ENCODE measurements at regions not wholly inside any gene's neighbourhood (a gene's known extent, or its start where the extent isn't known, plus 50 kb on each side); places are given as distances from the start of the nearest gene placed in this dataset.
"Not testable (repeated sequence)": the region's sequence is repeated elsewhere in the genome, so short reads cannot be mapped to it uniquely, and the experiment has no call there.

- DNase-seq; H3K4me3 ChIP-seq (ENCODE audit: insufficient read depth, low read depth, low read length, poor library complexity, severe bottlenecking); H3K27ac ChIP-seq (ENCODE audit: insufficient read depth, low read length, poor library complexity, severe bottlenecking); H3K4me1 ChIP-seq (ENCODE audit: control insufficient read depth, insufficient read depth, low read length, poor library complexity, severe bottlenecking); H3K27me3 ChIP-seq (replicated peaks; ENCODE audit: control insufficient read depth, insufficient read depth, low read length, poor library complexity, severe bottlenecking); H3K9me3 ChIP-seq (ENCODE audit: control insufficient read depth, low read length); H3K36me3 ChIP-seq (ENCODE audit: control insufficient read depth, insufficient read depth, low read length): not testable (repeated sequence)
These were observed 86.8 kb downstream of the PROP1 start for GRCh38 chr5:177909261-177909660.

GRCh38 chr5:177902806-177903205 lies 93.2 kb downstream of the PROP1 start:
- not testable (repeated sequence) for H3K4me1 ChIP-seq (ENCODE audit: control insufficient read depth, insufficient read depth, low read length, poor library complexity, severe bottlenecking); DNase-seq; H3K27me3 ChIP-seq (replicated peaks; ENCODE audit: control insufficient read depth, insufficient read depth, low read length, poor library complexity, severe bottlenecking); H3K4me3 ChIP-seq (ENCODE audit: insufficient read depth, low read depth, low read length, poor library complexity, severe bottlenecking); H3K9me3 ChIP-seq (ENCODE audit: control insufficient read depth, low read length); H3K27ac ChIP-seq (ENCODE audit: insufficient read depth, low read length, poor library complexity, severe bottlenecking); H3K36me3 ChIP-seq (ENCODE audit: control insufficient read depth, insufficient read depth, low read length)

GRCh38 chr5:177900066-177900465 lies 96.0 kb downstream of the PROP1 start:
- not testable (repeated sequence) for DNase-seq; H3K36me3 ChIP-seq (ENCODE audit: control insufficient read depth, insufficient read depth, low read length); H3K9me3 ChIP-seq (ENCODE audit: control insufficient read depth, low read length); H3K4me1 ChIP-seq (ENCODE audit: control insufficient read depth, insufficient read depth, low read length, poor library complexity, severe bottlenecking); H3K27me3 ChIP-seq (replicated peaks; ENCODE audit: control insufficient read depth, insufficient read depth, low read length, poor library complexity, severe bottlenecking); H3K4me3 ChIP-seq (ENCODE audit: insufficient read depth, low read depth, low read length, poor library complexity, severe bottlenecking); H3K27ac ChIP-seq (ENCODE audit: insufficient read depth, low read length, poor library complexity, severe bottlenecking)

GRCh38 chr5:177894681-177895453 lies 101.2 kb downstream of the PROP1 start:
- not testable (repeated sequence) for H3K36me3 ChIP-seq (ENCODE audit: control insufficient read depth, insufficient read depth, low read length); H3K4me3 ChIP-seq (ENCODE audit: insufficient read depth, low read depth, low read length, poor library complexity, severe bottlenecking); H3K4me1 ChIP-seq (ENCODE audit: control insufficient read depth, insufficient read depth, low read length, poor library complexity, severe bottlenecking); H3K9me3 ChIP-seq (ENCODE audit: control insufficient read depth, low read length); H3K27me3 ChIP-seq (replicated peaks; ENCODE audit: control insufficient read depth, insufficient read depth, low read length, poor library complexity, severe bottlenecking); H3K27ac ChIP-seq (ENCODE audit: insufficient read depth, low read length, poor library complexity, severe bottlenecking); DNase-seq

GRCh38 chr5:177892357-177892665 lies 103.7 kb downstream of the PROP1 start:
- not testable (repeated sequence) for H3K4me3 ChIP-seq (ENCODE audit: insufficient read depth, low read depth, low read length, poor library complexity, severe bottlenecking); H3K4me1 ChIP-seq (ENCODE audit: control insufficient read depth, insufficient read depth, low read length, poor library complexity, severe bottlenecking); H3K36me3 ChIP-seq (ENCODE audit: control insufficient read depth, insufficient read depth, low read length); H3K9me3 ChIP-seq (ENCODE audit: control insufficient read depth, low read length); H3K27me3 ChIP-seq (replicated peaks; ENCODE audit: control insufficient read depth, insufficient read depth, low read length, poor library complexity, severe bottlenecking); H3K27ac ChIP-seq (ENCODE audit: insufficient read depth, low read length, poor library complexity, severe bottlenecking); DNase-seq

GRCh38 chr5:177891547-177892356 lies 104.3 kb downstream of the PROP1 start:
- H3K9me3 ChIP-seq (ENCODE audit: control insufficient read depth, low read length); H3K4me3 ChIP-seq (ENCODE audit: insufficient read depth, low read depth, low read length, poor library complexity, severe bottlenecking); H3K27ac ChIP-seq (ENCODE audit: insufficient read depth, low read length, poor library complexity, severe bottlenecking); H3K27me3 ChIP-seq (replicated peaks; ENCODE audit: control insufficient read depth, insufficient read depth, low read length, poor library complexity, severe bottlenecking); H3K36me3 ChIP-seq (ENCODE audit: control insufficient read depth, insufficient read depth, low read length); H3K4me1 ChIP-seq (ENCODE audit: control insufficient read depth, insufficient read depth, low read length, poor library complexity, severe bottlenecking): not testable (repeated sequence)
- DNase-seq: peak in 2 of 3 donors; percentile 1 to 21

- H3K4me3 ChIP-seq (ENCODE audit: insufficient read depth, low read depth, low read length, poor library complexity, severe bottlenecking); H3K9me3 ChIP-seq (ENCODE audit: control insufficient read depth, low read length); H3K27me3 ChIP-seq (replicated peaks; ENCODE audit: control insufficient read depth, insufficient read depth, low read length, poor library complexity, severe bottlenecking); H3K27ac ChIP-seq (ENCODE audit: insufficient read depth, low read length, poor library complexity, severe bottlenecking); H3K36me3 ChIP-seq (ENCODE audit: control insufficient read depth, insufficient read depth, low read length); DNase-seq; H3K4me1 ChIP-seq (ENCODE audit: control insufficient read depth, insufficient read depth, low read length, poor library complexity, severe bottlenecking): not testable (repeated sequence)
These were observed 100.6 kb upstream of the FAM153A start for GRCh38 chr5:177883295-177883694.

- not testable (repeated sequence) for DNase-seq; H3K36me3 ChIP-seq (ENCODE audit: control insufficient read depth, insufficient read depth, low read length); H3K4me1 ChIP-seq (ENCODE audit: control insufficient read depth, insufficient read depth, low read length, poor library complexity, severe bottlenecking); H3K4me3 ChIP-seq (ENCODE audit: insufficient read depth, low read depth, low read length, poor library complexity, severe bottlenecking); H3K27ac ChIP-seq (ENCODE audit: insufficient read depth, low read length, poor library complexity, severe bottlenecking); H3K27me3 ChIP-seq (replicated peaks; ENCODE audit: control insufficient read depth, insufficient read depth, low read length, poor library complexity, severe bottlenecking); H3K9me3 ChIP-seq (ENCODE audit: control insufficient read depth, low read length)
These were observed 93.2 kb upstream of the FAM153A start for GRCh38 chr5:177875900-177876238.

GRCh38 chr5:177875013-177875899 lies 92.6 kb upstream of the FAM153A start:
- not testable (repeated sequence) for H3K27ac ChIP-seq (ENCODE audit: insufficient read depth, low read length, poor library complexity, severe bottlenecking); H3K4me1 ChIP-seq (ENCODE audit: control insufficient read depth, insufficient read depth, low read length, poor library complexity, severe bottlenecking); H3K4me3 ChIP-seq (ENCODE audit: insufficient read depth, low read depth, low read length, poor library complexity, severe bottlenecking); H3K36me3 ChIP-seq (ENCODE audit: control insufficient read depth, insufficient read depth, low read length); DNase-seq; H3K9me3 ChIP-seq (ENCODE audit: control insufficient read depth, low read length); H3K27me3 ChIP-seq (replicated peaks; ENCODE audit: control insufficient read depth, insufficient read depth, low read length, poor library complexity, severe bottlenecking)

Data from effector memory CD4-positive, alpha-beta T cell (primary cell).